Calu3 (cell line): ENCODE measurements at regions not wholly inside any gene's neighbourhood (a gene's known extent, or its start where the extent isn't known, plus 50 kb on each side); places are given as distances from the start of the nearest gene placed in this dataset.
"Not testable (repeated sequence)": the region's sequence is repeated elsewhere in the genome, so short reads cannot be mapped to it uniquely, and the experiment has no call there.

ENCODE experiments used
- BruUV-seq: library from RNA; stranded (reverse); fragments of 400-500 nt; replicated peaks from 2 replicates; lab custom pipeline; 2021; lab: Mats Ljungman, UMichigan
- CTCF ChIA-PET: fragments of 300-600 bp; sonication (Branson Sonifier 250); formaldehyde crosslinking; loops from one replicate; lab custom pipeline; 2022; ENCODE audit warnings: antibody characterized with exemption; lab: Charles Lee
- DNase-seq: peaks from one replicate; pipeline ENCODE4 v3.0.0; 2022
- H3K27ac Mint-ChIP-seq: one replicate; pipeline ENCODE4 v1.8.0; 2022; ENCODE audit warnings: mixed read lengths; ENCODE audit not compliant: unreplicated experiment
- H3K27me3 Mint-ChIP-seq: one replicate; pipeline ENCODE4 v1.8.0; 2022; ENCODE audit warnings: mixed read lengths; ENCODE audit not compliant: unreplicated experiment
- H3K36me3 Mint-ChIP-seq: one replicate; pipeline ENCODE4 v1.8.0; 2022; ENCODE audit warnings: mild to moderate bottlenecking, moderate library complexity, mixed read lengths; ENCODE audit not compliant: insufficient read depth, unreplicated experiment
- H3K4me1 Mint-ChIP-seq: one replicate; pipeline ENCODE4 v1.8.0; 2022; ENCODE audit warnings: mild to moderate bottlenecking, low read depth, mixed read lengths; ENCODE audit not compliant: unreplicated experiment
- H3K4me3 Mint-ChIP-seq: one replicate; pipeline ENCODE4 v1.8.0; 2022; ENCODE audit warnings: mild to moderate bottlenecking, low read depth, moderate library complexity, mixed read lengths; ENCODE audit not compliant: unreplicated experiment
- H3K9me3 Mint-ChIP-seq: one replicate; pipeline ENCODE4 v1.8.0; 2022; ENCODE audit warnings: low read depth, mixed read lengths; ENCODE audit not compliant: unreplicated experiment
- CTCF ChIP-seq: fragments of 200-600 bp; IDR thresholded peaks from one replicate; pipeline ENCODE4 v1.8.0; 2022; ENCODE audit warnings: antibody characterized with exemption; ENCODE audit not compliant: unreplicated experiment
- intact Hi-C: fragments of 100-400 bp; cut with micrococcal nuclease; formaldehyde crosslinking; loops from one replicate; pipeline ENCODE4 v1.10.0; 2022; ENCODE audit not compliant: unreplicated experiment

- no peak for DNase-seq
- BruUV-seq = no TSS peak
- Mint-ChIP-seq H3K27me3 (no peaks in the 10 kb centered on the region), H3K27ac (no peak overlapping the region), H3K9me3 (no peaks in the 10 kb centered on the region), H3K4me3 (no peak overlapping the region), H3K4me1 (peaks cover 5% of the 10 kb centered on the region), H3K36me3 (peaks cover 6% of the 10 kb centered on the region)
- intact Hi-C loops = no loop called here
- CTCF ChIA-PET = no interaction called here
- TF ChIP-seq CTCF = no peak
These were observed 140.2 kb downstream of the NUFIP1 start for GRCh38 chr13:44848920-44849676.

GRCh38 chr13:44845281-44846058 is 143.8 kb downstream of the NUFIP1 start:
- BruUV-seq, H3K9me3 Mint-ChIP-seq, H3K27me3 Mint-ChIP-seq, intact Hi-C loops, H3K36me3 Mint-ChIP-seq, H3K27ac Mint-ChIP-seq, DNase-seq, H3K4me3 Mint-ChIP-seq, CTCF ChIA-PET: not testable (repeated sequence)
- H3K4me1 Mint-ChIP-seq = peaks cover 12% of the 10 kb centered on the region

GRCh38 chr13:44844786-44845185 is 144.5 kb downstream of the NUFIP1 start:
- H3K36me3 Mint-ChIP-seq = no peaks in the 10 kb centered on the region
- no peaks in the 10 kb centered on the region for H3K9me3 Mint-ChIP-seq
- H3K4me3 Mint-ChIP-seq = no peak overlapping the region
- H3K27ac Mint-ChIP-seq = no peak overlapping the region
- intact Hi-C loops = no loop called here
- peaks cover 17% of the 10 kb centered on the region for H3K4me1 Mint-ChIP-seq
- CTCF ChIA-PET = no interaction called here
- no peak for TF ChIP-seq CTCF
- H3K27me3 Mint-ChIP-seq = no peaks in the 10 kb centered on the region
- no peak for DNase-seq
- BruUV-seq = no TSS peak

GRCh38 chr13:44843403-44843802 is 145.9 kb downstream of the NUFIP1 start:
- no peaks in the 10 kb centered on the region for H3K9me3 Mint-ChIP-seq
- CTCF ChIA-PET = no interaction called here
- TF ChIP-seq CTCF = no peak
- H3K4me1 Mint-ChIP-seq = peaks cover 17% of the 10 kb centered on the region
- intact Hi-C loops = no loop called here
- no TSS peak for BruUV-seq
- no peaks in the 10 kb centered on the region for H3K36me3 Mint-ChIP-seq
- no peaks in the 10 kb centered on the region for H3K27me3 Mint-ChIP-seq
- DNase-seq = no peak
- H3K4me3 Mint-ChIP-seq = no peak overlapping the region
- H3K27ac Mint-ChIP-seq = no peak overlapping the region
